Thoracic aorta (tissue), 2 donors: ENCODE measurements at regions not wholly inside any gene's neighbourhood (a gene's known extent, or its start where the extent isn't known, plus 50 kb on each side); places are given as distances from the start of the nearest gene placed in this dataset.
A peak's percentile ranks its signal among the peaks of the same experiment; 100 is the strongest.

Source experiments
- ATAC-seq: fragments of 150-250 bp; one replicate; pipeline ENCODE4 v1.8.0; 2017; ENCODE audit warnings: low read depth; ENCODE audit not compliant: insufficient number of reproducible peaks, low FRiP score
- DNase-seq: peaks from one replicate; pipeline ENCODE4 v3.0.0-alpha.2; 2020; ENCODE audit warnings: low spot score
- H3K27ac ChIP-seq, 2 donors: fragments of 200-600 bp; sonication (generic); 1 replicate in 1 of 2; 2 replicates in 1 of 2; pipeline ENCODE4 v1.5.1; 2016; ENCODE audit warnings: mild to moderate bottlenecking in 2 of 2, moderate library complexity in 2 of 2
- H3K27me3 ChIP-seq: fragments of 200-600 bp; sonication (generic); replicated peaks from 2 replicates; pipeline ENCODE4 v1.6.0; 2016; ENCODE audit warnings: mild to moderate bottlenecking; ENCODE audit not compliant: insufficient read depth
- H3K36me3 ChIP-seq: fragments of 200-600 bp; sonication (generic); one replicate; pipeline ENCODE4 v1.5.1; 2016
- H3K4me1 ChIP-seq, 2 donors: fragments of 200-600 bp; sonication (generic); 1 replicate in 1 of 2; 2 replicates in 1 of 2; pipeline versions ENCODE4 v1.5.1 to v1.6.0; 2016; ENCODE audit warnings: low read depth in 2 of 2, mild to moderate bottlenecking in 1 of 2; ENCODE audit not compliant: control insufficient read depth in 1 of 2
- H3K4me3 ChIP-seq: fragments of 200-600 bp; sonication (generic); 2 replicates; pipeline ENCODE4 v1.5.1; 2016; ENCODE audit warnings: mild to moderate bottlenecking
- H3K9me3 ChIP-seq: fragments of 200-600 bp; sonication (generic); 2 replicates; pipeline ENCODE4 v1.5.1; 2016
- TF ChIP-seq, protein P1 (sequence below): fragments of 200-600 bp; sonication (generic); IDR thresholded peaks from one replicate; pipeline ENCODE4 v1.5.1; 2019; ENCODE audit warnings: antibody characterized with exemption

GRCh38 chr4:137968956-137969678, 273.0 kb downstream of the SLC7A11 start:
- H3K4me3 ChIP-seq, result no peak overlapping the region
- no peaks in the 10 kb centered on the region for H3K27me3 ChIP-seq
- H3K36me3 ChIP-seq, result no peaks in the 10 kb centered on the region
- no peak overlapping the region for H3K27ac ChIP-seq
- TF ChIP-seq, protein P1, sequence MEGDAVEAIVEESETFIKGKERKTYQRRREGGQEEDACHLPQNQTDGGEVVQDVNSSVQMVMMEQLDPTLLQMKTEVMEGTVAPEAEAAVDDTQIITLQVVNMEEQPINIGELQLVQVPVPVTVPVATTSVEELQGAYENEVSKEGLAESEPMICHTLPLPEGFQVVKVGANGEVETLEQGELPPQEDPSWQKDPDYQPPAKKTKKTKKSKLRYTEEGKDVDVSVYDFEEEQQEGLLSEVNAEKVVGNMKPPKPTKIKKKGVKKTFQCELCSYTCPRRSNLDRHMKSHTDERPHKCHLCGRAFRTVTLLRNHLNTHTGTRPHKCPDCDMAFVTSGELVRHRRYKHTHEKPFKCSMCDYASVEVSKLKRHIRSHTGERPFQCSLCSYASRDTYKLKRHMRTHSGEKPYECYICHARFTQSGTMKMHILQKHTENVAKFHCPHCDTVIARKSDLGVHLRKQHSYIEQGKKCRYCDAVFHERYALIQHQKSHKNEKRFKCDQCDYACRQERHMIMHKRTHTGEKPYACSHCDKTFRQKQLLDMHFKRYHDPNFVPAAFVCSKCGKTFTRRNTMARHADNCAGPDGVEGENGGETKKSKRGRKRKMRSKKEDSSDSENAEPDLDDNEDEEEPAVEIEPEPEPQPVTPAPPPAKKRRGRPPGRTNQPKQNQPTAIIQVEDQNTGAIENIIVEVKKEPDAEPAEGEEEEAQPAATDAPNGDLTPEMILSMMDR, result no peak
- ATAC-seq (no peak), DNase-seq (no peak)
- H3K9me3 ChIP-seq, result no peaks in the 10 kb centered on the region
- H3K4me1 ChIP-seq, result no peaks in the 10 kb centered on the region

- no peak overlapping the region for H3K27ac ChIP-seq
- H3K36me3 ChIP-seq, result no peaks in the 10 kb centered on the region
- no peaks in the 10 kb centered on the region for H3K9me3 ChIP-seq
- TF ChIP-seq, protein P1, result no peak
- H3K4me1 ChIP-seq, result no peaks in the 10 kb centered on the region
- DNase-seq, result no peak
- no peak for ATAC-seq
- no peak overlapping the region for H3K4me3 ChIP-seq
- no peaks in the 10 kb centered on the region for H3K27me3 ChIP-seq
These were observed 274.5 kb downstream of the SLC7A11 start for GRCh38 chr4:137967480-137968190.

GRCh38 chr4:137966504-137966903, 275.6 kb downstream of the SLC7A11 start:
- TF ChIP-seq, protein P1, result no peak
- H3K27ac ChIP-seq, result no peak overlapping the region
- no peak for ATAC-seq

GRCh38 chr4:137961051-137961438, 281.1 kb downstream of the SLC7A11 start:
- H3K4me3 ChIP-seq, result no peak overlapping the region
- TF ChIP-seq, protein P1, result no peak
- ATAC-seq (peak; percentile 43), DNase-seq (no peak)
- H3K27me3 ChIP-seq, result no peaks in the 10 kb centered on the region
- H3K27ac ChIP-seq, result no peak overlapping the region
- H3K4me1 ChIP-seq, result no peaks in the 10 kb centered on the region
- no peaks in the 10 kb centered on the region for H3K9me3 ChIP-seq
- no peaks in the 10 kb centered on the region for H3K36me3 ChIP-seq

More at GRCh38 chr4:137966504-137966903, 275.6 kb downstream of the SLC7A11 start:
- no peaks in the 10 kb centered on the region for H3K27me3 ChIP-seq
- DNase-seq, result no peak
- H3K4me3 ChIP-seq, result no peak overlapping the region
- H3K36me3 ChIP-seq, result no peaks in the 10 kb centered on the region
- no peaks in the 10 kb centered on the region for H3K9me3 ChIP-seq
- H3K4me1 ChIP-seq, result no peaks in the 10 kb centered on the region

DNA sequence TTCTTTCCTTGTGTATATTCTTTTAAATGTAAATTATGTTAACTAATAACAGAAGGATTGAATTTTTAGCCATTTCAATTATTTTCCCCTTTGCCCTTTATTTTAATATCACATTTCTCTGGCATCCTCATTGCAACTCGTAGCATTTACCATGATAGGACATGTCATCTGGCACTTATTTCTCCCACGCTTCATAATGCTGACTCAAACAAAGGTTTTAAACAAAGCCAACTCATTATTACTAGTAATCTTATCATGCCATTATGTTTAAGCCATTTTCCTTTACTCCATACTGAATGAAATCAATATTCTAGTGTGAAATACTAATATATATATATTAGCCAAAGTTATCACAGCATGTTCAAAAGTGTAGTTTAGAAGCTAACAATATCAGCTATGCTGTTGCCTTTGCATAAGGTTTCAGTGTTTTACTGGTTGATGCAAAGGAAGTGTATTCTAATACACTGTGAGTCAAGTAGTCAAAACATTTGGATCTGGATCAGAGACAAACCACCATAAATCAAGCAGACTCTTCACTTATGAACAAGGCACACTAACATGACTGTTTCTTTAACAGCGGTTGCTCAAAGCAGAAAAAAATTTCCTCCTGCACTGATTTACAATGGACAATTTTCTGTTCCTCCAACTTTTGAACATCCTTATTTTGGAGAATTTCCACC, 281.6 kb downstream of the SLC7A11 start:
- ATAC-seq (no peak), DNase-seq (no peak)
- TF ChIP-seq, protein P1, result no peak
- Histone ChIP-seq H3K9me3 (no peaks in the 10 kb centered on the region), H3K27ac (no peak overlapping the region), H3K27me3 (no peaks in the 10 kb centered on the region), H3K36me3 (no peaks in the 10 kb centered on the region), H3K4me3 (no peak overlapping the region), H3K4me1 (no peaks in the 10 kb centered on the region)
